SK-N-SH (cell line): ENCODE measurements at regions not wholly inside any gene's neighbourhood (a gene's known extent, or its start where the extent isn't known, plus 50 kb on each side); places are given as distances from the start of the nearest gene placed in this dataset.

Experiments
- CTCF ChIA-PET: fragments of 300-600, 350-600 bp; formaldehyde crosslinking; extraction: SDS; loops from one replicate; lab custom pipeline; 2021; lab: Yijun Ruan, JAX
- POLR2A ChIA-PET: fragments of 350-600 bp; sonication (Branson Sonifier 250); formaldehyde crosslinking; extraction: SDS; loops from one replicate; lab custom pipeline; 2020; ENCODE audit warnings: antibody characterized with exemption, inconsistent platforms; lab: Yijun Ruan, JAX
- DNase-seq: peaks from one replicate; pipeline ENCODE4 v3.0.0; 2012
- H2AFZ ChIP-seq: fragments of 200-600 bp; sonication (generic); 2 replicates; pipeline ENCODE4 v1.8.1; 2016; ENCODE audit warnings: antibody characterized with exemption, mild to moderate bottlenecking, low read depth
- H3F3A ChIP-seq: fragments of 200-600 bp; sonication (generic); replicated peaks from 2 replicates; pipeline ENCODE3; 2016; ENCODE audit warnings: antibody characterized with exemption, mild to moderate bottlenecking; ENCODE audit not compliant: insufficient read depth
- H3K27ac ChIP-seq, 2 experiments: fragments of 200-500 bp in 1 of 2; fragments of 200-600 bp in 1 of 2; sonication (Bioruptor generic) in 1 of 2; sonication (generic), shearing (Covaris generic) in 1 of 2; 2 replicates each; pipeline versions ENCODE4 v1.5.1 to v1.6.1; 2014 to 2016; ENCODE audit warnings: low read depth in 2 of 2, inconsistent platforms in 1 of 2, low read length in 1 of 2, mild to moderate bottlenecking in 1 of 2, mixed read lengths in 1 of 2
- H3K27me3 ChIP-seq: fragments of 200-600 bp; sonication (generic), shearing (Covaris generic); 2 replicates; pipeline ENCODE4 v1.6.1; 2016; ENCODE audit warnings: mixed run types; ENCODE audit not compliant: insufficient read depth
- H3K36me3 ChIP-seq, 2 experiments: fragments of 200-500 bp in 1 of 2; fragments of 200-600 bp in 1 of 2; sonication (Bioruptor generic) in 1 of 2; sonication (generic) in 1 of 2; replicated peaks in 1 of 2; 2 replicates each; pipeline versions ENCODE3 to v1.5.1; 2014 to 2016; ENCODE audit warnings: low read length in 1 of 2, mild to moderate bottlenecking in 1 of 2; ENCODE audit not compliant: insufficient read depth in 2 of 2, control insufficient read depth in 1 of 2
- H3K4me1 ChIP-seq, 2 experiments: fragments of 200-500 bp in 1 of 2; fragments of 200-600 bp in 1 of 2; sonication (Bioruptor generic) in 1 of 2; sonication (generic), shearing (Covaris generic) in 1 of 2; 2 replicates each; pipeline versions ENCODE4 v1.5.1 to v1.6.1; 2014 to 2016; ENCODE audit warnings: low read depth in 1 of 2, low read length in 1 of 2, mixed run types in 1 of 2; ENCODE audit not compliant: insufficient read depth in 2 of 2, control insufficient read depth in 1 of 2
- H3K4me2 ChIP-seq: fragments of 200-600 bp; sonication (generic), shearing (Covaris generic); 2 replicates; pipeline ENCODE4 v1.6.1; 2017; ENCODE audit warnings: mixed run types
- H3K4me3 ChIP-seq, 2 experiments: fragments of 200-500 bp in 1 of 2; fragments of 200-600 bp in 1 of 2; sonication (Bioruptor generic) in 1 of 2; sonication (generic), shearing (Covaris generic) in 1 of 2; 2 replicates each; pipeline versions ENCODE4 v1.5.1 to v1.8.1; 2014 to 2016; ENCODE audit warnings: low read depth in 2 of 2, inconsistent platforms in 1 of 2, low read length in 1 of 2, mild to moderate bottlenecking in 1 of 2, mixed read lengths in 1 of 2, moderate library complexity in 1 of 2
- H3K79me2 ChIP-seq: fragments of 200-600 bp; sonication (generic); 2 replicates; pipeline ENCODE4 v1.8.1; 2017; ENCODE audit warnings: mild to moderate bottlenecking; ENCODE audit not compliant: insufficient read depth
- H3K9ac ChIP-seq: fragments of 200-600 bp; sonication (generic); 2 replicates; pipeline ENCODE4 v1.6.1; 2017; ENCODE audit warnings: mixed run types
- H3K9me2 ChIP-seq: fragments of 200-600 bp; sonication (generic); 2 replicates; pipeline ENCODE4 v1.6.1; 2017; ENCODE audit warnings: mixed run types
- H3K9me3 ChIP-seq: fragments of 200-600 bp; sonication (generic); 2 replicates; pipeline ENCODE4 v1.6.1; 2017; ENCODE audit warnings: mixed run types, mild to moderate bottlenecking, moderate library complexity
- H4K20me1 ChIP-seq: fragments of 200-600 bp; sonication (generic); 2 replicates; pipeline ENCODE4 v1.6.1; 2017; ENCODE audit warnings: mild to moderate bottlenecking, mixed run types; ENCODE audit not compliant: insufficient read depth
- CTCF ChIP-seq: fragments of 200-600 bp; sonication (generic); IDR thresholded peaks from 2 replicates; pipeline ENCODE4 v1.6.1; 2017; ENCODE audit warnings: antibody characterized with exemption, mild to moderate bottlenecking, moderate library complexity
- EZH2phosphoT487 ChIP-seq: fragments of 200-600 bp; sonication (generic); IDR thresholded peaks from 2 replicates; pipeline ENCODE4 v1.6.1; 2017; ENCODE audit warnings: low read depth, mixed run types, mild to moderate bottlenecking, antibody characterized with exemption, moderate library complexity, borderline replicate concordance
- FOSL2 ChIP-seq: IDR thresholded peaks from 2 replicates; pipeline ENCODE4 v1.4.0; 2012; ENCODE audit warnings: low read depth, mild to moderate bottlenecking, moderate library complexity, borderline replicate concordance
- GATA2 ChIP-seq: sonication (generic); formaldehyde crosslinking; IDR thresholded peaks from 2 replicates; pipeline ENCODE4 v1.5.0; 2020; ENCODE audit warnings: mild to moderate bottlenecking, missing genetic modification reagents
- JUND ChIP-seq: IDR thresholded peaks from 2 replicates; pipeline ENCODE4 v1.4.0; 2012
- NRF1 ChIP-seq: IDR thresholded peaks from 2 replicates; pipeline ENCODE4 v1.6.1; 2012; ENCODE audit warnings: low read depth, mild to moderate bottlenecking, low read length
- RAD21 ChIP-seq: IDR thresholded peaks from 2 replicates; pipeline ENCODE4 v1.6.1; 2012; ENCODE audit warnings: mild to moderate bottlenecking, low read length
- RFX5 ChIP-seq: IDR thresholded peaks from 2 replicates; pipeline ENCODE4 v1.6.1; 2012; ENCODE audit warnings: mild to moderate bottlenecking, improper control_type of control experiment, low read length
- SMC3 ChIP-seq: IDR thresholded peaks from 2 replicates; pipeline ENCODE4 v1.6.1; 2012; ENCODE audit warnings: low read depth, low read length, improper control_type of control experiment
- TAF1 ChIP-seq: IDR thresholded peaks from 2 replicates; pipeline ENCODE4 v1.6.1; 2012; ENCODE audit warnings: low read depth, mild to moderate bottlenecking, low read length, moderate library complexity, borderline replicate concordance
- USF2 ChIP-seq: fragments of 150-350 bp; IDR thresholded peaks from 2 replicates; pipeline ENCODE4 v1.6.1; 2017; ENCODE audit warnings: antibody characterized with exemption, low read length, low read depth, borderline replicate concordance
- YY1 ChIP-seq: IDR thresholded peaks from 2 replicates; pipeline ENCODE4 v1.4.0; 2012; ENCODE audit warnings: low read depth, mild to moderate bottlenecking
- ZBTB33 ChIP-seq: IDR thresholded peaks from 2 replicates; pipeline ENCODE4 v1.4.0; 2012; ENCODE audit warnings: low read depth, borderline replicate concordance
- WGBS: methylation state at CpG from one replicate; pipeline ENCODE4 v1.1.6; 2017; ENCODE audit warnings: low lambda C conversion rate; 5-methylcytosine and 5-hydroxymethylcytosine counted together
- TF ChIP-seq, protein P1 (sequence below): IDR thresholded peaks from 2 replicates; pipeline ENCODE4; 2012
- TF ChIP-seq, protein P2 (sequence below): IDR thresholded peaks from 2 replicates; pipeline ENCODE4 v1.4.0; 2012; ENCODE audit warnings: low read depth, borderline replicate concordance
- TF ChIP-seq, protein P3 (sequence below): fragments of 150-350 bp; IDR thresholded peaks from 2 replicates; pipeline ENCODE4 v1.6.1; 2016; ENCODE audit warnings: mild to moderate bottlenecking, low read depth, low read length

DNA sequence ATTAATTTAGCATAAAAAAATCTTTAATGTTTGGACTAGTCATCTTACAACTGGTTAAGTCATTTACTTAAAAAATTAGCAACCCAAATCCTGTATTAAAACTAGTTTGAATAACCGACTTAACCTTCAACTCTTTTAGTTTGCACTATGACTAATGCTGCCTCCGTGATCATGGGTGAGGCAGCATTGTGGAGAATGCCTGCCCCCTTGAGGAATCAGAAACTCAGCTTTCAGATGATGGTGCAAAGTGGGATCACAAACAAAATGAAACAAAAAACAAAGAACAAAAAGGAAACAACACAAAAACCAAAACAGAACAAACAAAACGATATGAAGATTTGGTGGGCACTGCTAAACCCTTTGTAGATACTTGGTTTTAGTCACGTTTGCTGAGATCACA is 127.0 kb upstream of the PALM2AKAP2 start:
- H3K4me3 ChIP-seq = peak overlapping the region; percentile 7; a peak in 1 of 4 replicates
- ChIA-PET POLR2A (no interaction called here), CTCF (no interaction called here)
- peak; percentile 10 for DNase-seq
- no peaks in the 10 kb centered on the region for H3K9me3 ChIP-seq
- peak overlapping the region; percentile 58; the same call in 1 of the 2 replicates for H3K4me2 ChIP-seq
- H3F3A ChIP-seq = no peaks in the 10 kb centered on the region
- no peaks in the 10 kb centered on the region for H3K79me2 ChIP-seq
- TF ChIP-seq RAD21 (peak; percentile 53), SMC3 (peak; percentile 41; the same call in 1 of the 2 replicates), CTCF (peak; percentile 71), NRF1 (no peak), FOSL2 (peak; percentile 8; the same call in 1 of the 2 replicates)
- no peaks in the 10 kb centered on the region for H4K20me1 ChIP-seq
- WGBS = 3% methylated on average over 4 of the region's 4 CpGs
- H3K36me3 ChIP-seq = no peaks in the 10 kb centered on the region
- peak overlapping the region; percentile 62; the same call in 1 of the 2 replicates for H2AFZ ChIP-seq
- H3K9me2 ChIP-seq = no peaks in the 10 kb centered on the region
- no peaks in the 10 kb centered on the region for H3K4me1 ChIP-seq
- H3K27ac ChIP-seq = no peak overlapping the region
- H3K27me3 ChIP-seq = no peaks in the 10 kb centered on the region
- H3K9ac ChIP-seq = no peak overlapping the region

DNA sequence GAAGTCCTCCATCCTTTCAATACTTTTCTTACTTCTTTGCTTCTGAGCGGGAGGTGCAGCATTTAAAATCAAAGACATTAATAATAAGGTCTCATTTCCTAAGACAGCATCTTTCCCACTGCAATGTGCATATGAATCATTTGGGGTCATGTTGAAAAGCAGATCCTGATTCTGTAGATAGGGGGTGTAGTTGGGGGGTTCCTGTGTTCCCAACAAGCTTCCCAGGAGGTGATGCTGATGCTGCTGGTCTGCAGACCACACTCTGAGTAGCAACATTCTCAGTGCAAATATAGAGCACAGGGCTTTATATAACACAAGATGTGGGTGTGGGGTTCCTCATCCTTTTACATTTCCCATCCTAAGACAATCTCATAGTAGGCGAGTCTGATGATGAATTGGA is 126.5 kb upstream of the PALM2AKAP2 start:
- Histone ChIP-seq H3K4me3 (no peak overlapping the region; a peak in 1 of 4 replicates), H3K36me3 (no peaks in the 10 kb centered on the region), H3K4me1 (no peaks in the 10 kb centered on the region), H3K9me3 (no peaks in the 10 kb centered on the region), H3K27me3 (no peaks in the 10 kb centered on the region), H3K9ac (no peak overlapping the region), H4K20me1 (no peaks in the 10 kb centered on the region), H2AFZ (peak overlapping the region; percentile 62; the same call in 1 of the 2 replicates), H3K9me2 (no peaks in the 10 kb centered on the region), H3K4me2 (peak overlapping the region; percentile 58; the same call in 1 of the 2 replicates), H3K27ac (no peak overlapping the region), H3K79me2 (no peaks in the 10 kb centered on the region), H3F3A (no peaks in the 10 kb centered on the region)
- ChIA-PET POLR2A (no interaction called here), CTCF (no interaction called here)
- DNase-seq = no peak
- WGBS = 48% methylated on average over 2 of the region's 2 CpGs
- TF ChIP-seq JUND = no peak
- TF ChIP-seq, protein P1, sequence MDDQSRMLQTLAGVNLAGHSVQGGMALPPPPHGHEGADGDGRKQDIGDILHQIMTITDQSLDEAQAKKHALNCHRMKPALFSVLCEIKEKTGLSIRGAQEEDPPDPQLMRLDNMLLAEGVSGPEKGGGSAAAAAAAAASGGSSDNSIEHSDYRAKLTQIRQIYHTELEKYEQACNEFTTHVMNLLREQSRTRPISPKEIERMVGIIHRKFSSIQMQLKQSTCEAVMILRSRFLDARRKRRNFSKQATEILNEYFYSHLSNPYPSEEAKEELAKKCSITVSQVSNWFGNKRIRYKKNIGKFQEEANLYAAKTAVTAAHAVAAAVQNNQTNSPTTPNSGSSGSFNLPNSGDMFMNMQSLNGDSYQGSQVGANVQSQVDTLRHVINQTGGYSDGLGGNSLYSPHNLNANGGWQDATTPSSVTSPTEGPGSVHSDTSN = no peak
- TF ChIP-seq RAD21 = no peak
- TF ChIP-seq, protein P2, sequence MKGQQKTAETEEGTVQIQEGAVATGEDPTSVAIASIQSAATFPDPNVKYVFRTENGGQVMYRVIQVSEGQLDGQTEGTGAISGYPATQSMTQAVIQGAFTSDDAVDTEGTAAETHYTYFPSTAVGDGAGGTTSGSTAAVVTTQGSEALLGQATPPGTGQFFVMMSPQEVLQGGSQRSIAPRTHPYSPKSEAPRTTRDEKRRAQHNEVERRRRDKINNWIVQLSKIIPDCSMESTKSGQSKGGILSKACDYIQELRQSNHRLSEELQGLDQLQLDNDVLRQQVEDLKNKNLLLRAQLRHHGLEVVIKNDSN = no peak
- TF ChIP-seq, protein P3, sequence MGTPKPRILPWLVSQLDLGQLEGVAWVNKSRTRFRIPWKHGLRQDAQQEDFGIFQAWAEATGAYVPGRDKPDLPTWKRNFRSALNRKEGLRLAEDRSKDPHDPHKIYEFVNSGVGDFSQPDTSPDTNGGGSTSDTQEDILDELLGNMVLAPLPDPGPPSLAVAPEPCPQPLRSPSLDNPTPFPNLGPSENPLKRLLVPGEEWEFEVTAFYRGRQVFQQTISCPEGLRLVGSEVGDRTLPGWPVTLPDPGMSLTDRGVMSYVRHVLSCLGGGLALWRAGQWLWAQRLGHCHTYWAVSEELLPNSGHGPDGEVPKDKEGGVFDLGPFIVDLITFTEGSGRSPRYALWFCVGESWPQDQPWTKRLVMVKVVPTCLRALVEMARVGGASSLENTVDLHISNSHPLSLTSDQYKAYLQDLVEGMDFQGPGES = no peak
- TF ChIP-seq ZBTB33 = no peak
- no peak for TF ChIP-seq EZH2phosphoT487
- no peak for TF ChIP-seq RFX5
- TF ChIP-seq GATA2 (CRISPR knock-in tag) = no peak
- no peak for TF ChIP-seq TAF1
- TF ChIP-seq FOSL2 = no peak
- TF ChIP-seq USF2 = no peak
- no peak for TF ChIP-seq YY1
